Breast epithelium (tissue), 4 donors: ENCODE measurements at regions not wholly inside any gene's neighbourhood (a gene's known extent, or its start where the extent isn't known, plus 50 kb on each side); places are given as distances from the start of the nearest gene placed in this dataset.
"Not testable (repeated sequence)": the region's sequence is repeated elsewhere in the genome, so short reads cannot be mapped to it uniquely, and the experiment has no call there.

Experiments used
- DNase-seq, 2 donors: peaks; one replicate each; pipeline ENCODE4 v3.0.0-alpha.2; 2019; ENCODE audit warnings: low spot score in 2 of 2
- H3K27ac ChIP-seq, 2 donors: fragments of 200-600 bp; sonication (generic) in 1 of 2; one replicate each; pipeline ENCODE4 v1.5.1; 2016 to 2019; ENCODE audit warnings: mild to moderate bottlenecking in 1 of 2
- H3K27me3 ChIP-seq, 2 donors: fragments of 200-600 bp; sonication (generic) in 1 of 2; one replicate each; pipeline versions ENCODE4 v1.5.1 to v1.6.0; 2017 to 2019; ENCODE audit warnings: control low read depth in 1 of 2, mild to moderate bottlenecking in 1 of 2
- H3K36me3 ChIP-seq: fragments of 200-600 bp; one replicate; pipeline ENCODE4 v1.5.1; 2019
- H3K4me1 ChIP-seq, 2 donors: fragments of 200-600 bp; sonication (generic); one replicate each; pipeline ENCODE4 v1.5.1; 2016 to 2019; ENCODE audit warnings: control low read depth in 1 of 2
- H3K4me3 ChIP-seq, 3 donors: fragments of 200-600 bp; sonication (generic); 1 replicate in 2 of 3; 2 replicates in 1 of 3; pipeline ENCODE4 v1.5.1; 2016 to 2019; ENCODE audit warnings: mild to moderate bottlenecking in 3 of 3, moderate library complexity in 2 of 3
- H3K9me3 ChIP-seq, 2 donors: fragments of 200-600 bp; sonication (generic) in 1 of 2; one replicate each; pipeline ENCODE4 v1.5.1; 2016 to 2019; ENCODE audit warnings: control low read depth in 1 of 2
- POLR2A ChIP-seq: fragments of 450-650 bp; IDR thresholded peaks from one replicate; pipeline ENCODE4 v1.6.1; 2016; ENCODE audit warnings: antibody characterized with exemption, mild to moderate bottlenecking, moderate library complexity
- POLR2AphosphoS5 ChIP-seq, 3 donors: sonication (generic); formaldehyde crosslinking; IDR thresholded peaks; one replicate each; pipeline ENCODE4 v1.6.1; 2017; ENCODE audit warnings: antibody characterized with exemption in 3 of 3
- intact Hi-C: fragments of 100-400 bp; cut with DNase I; formaldehyde crosslinking; loops from one replicate; pipeline ENCODE4 v1.15.1; 2023; ENCODE audit warnings: low total_unique reads
- TF ChIP-seq, protein P1 (sequence below), 3 donors: fragments of 450-650 bp; IDR thresholded peaks; one replicate each; pipeline ENCODE4 v1.5.1; 2016 to 2017; ENCODE audit warnings: antibody characterized with exemption in 3 of 3, mild to moderate bottlenecking in 3 of 3, moderate library complexity in 3 of 3

DNA sequence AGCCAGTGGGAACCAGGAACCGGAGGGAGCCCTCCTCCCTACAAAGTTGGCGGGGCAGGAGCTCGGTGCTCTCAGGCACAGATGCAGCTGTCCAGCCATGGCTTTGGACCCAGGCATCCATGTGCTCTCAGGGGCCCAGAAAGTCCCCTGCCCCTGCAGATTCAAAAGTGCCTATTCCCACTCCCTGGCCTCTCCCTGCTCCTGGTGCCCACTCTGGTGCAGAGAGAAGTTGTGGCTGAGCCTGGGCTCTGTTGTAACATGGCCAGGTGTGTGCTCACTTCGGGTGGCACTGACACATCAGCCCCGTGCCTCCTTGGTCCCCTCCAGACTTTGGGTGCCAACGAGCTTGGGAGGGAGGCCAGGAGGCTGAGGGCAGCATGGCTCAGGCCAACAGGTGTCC, 315.8 kb upstream of the KYNU start:
- no peak overlapping the region for H3K27ac ChIP-seq
- H3K27me3 ChIP-seq: no peaks in the 10 kb centered on the region
- TF ChIP-seq POLR2A (no peak), POLR2AphosphoS5 (IDR thresholded peaks at IDR 0.05) (no peak)
- TF ChIP-seq, protein P1, sequence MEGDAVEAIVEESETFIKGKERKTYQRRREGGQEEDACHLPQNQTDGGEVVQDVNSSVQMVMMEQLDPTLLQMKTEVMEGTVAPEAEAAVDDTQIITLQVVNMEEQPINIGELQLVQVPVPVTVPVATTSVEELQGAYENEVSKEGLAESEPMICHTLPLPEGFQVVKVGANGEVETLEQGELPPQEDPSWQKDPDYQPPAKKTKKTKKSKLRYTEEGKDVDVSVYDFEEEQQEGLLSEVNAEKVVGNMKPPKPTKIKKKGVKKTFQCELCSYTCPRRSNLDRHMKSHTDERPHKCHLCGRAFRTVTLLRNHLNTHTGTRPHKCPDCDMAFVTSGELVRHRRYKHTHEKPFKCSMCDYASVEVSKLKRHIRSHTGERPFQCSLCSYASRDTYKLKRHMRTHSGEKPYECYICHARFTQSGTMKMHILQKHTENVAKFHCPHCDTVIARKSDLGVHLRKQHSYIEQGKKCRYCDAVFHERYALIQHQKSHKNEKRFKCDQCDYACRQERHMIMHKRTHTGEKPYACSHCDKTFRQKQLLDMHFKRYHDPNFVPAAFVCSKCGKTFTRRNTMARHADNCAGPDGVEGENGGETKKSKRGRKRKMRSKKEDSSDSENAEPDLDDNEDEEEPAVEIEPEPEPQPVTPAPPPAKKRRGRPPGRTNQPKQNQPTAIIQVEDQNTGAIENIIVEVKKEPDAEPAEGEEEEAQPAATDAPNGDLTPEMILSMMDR (IDR thresholded peaks at IDR 0.05): no peak
- no peak overlapping the region for H3K4me3 ChIP-seq
- no peak for DNase-seq
- intact Hi-C loops: no loop called here
- no peaks in the 10 kb centered on the region for H3K36me3 ChIP-seq
- H3K4me1 ChIP-seq: no peaks in the 10 kb centered on the region
- peaks cover 0 to 12% of the 10 kb centered on the region in 2 donors for H3K9me3 ChIP-seq

DNA sequence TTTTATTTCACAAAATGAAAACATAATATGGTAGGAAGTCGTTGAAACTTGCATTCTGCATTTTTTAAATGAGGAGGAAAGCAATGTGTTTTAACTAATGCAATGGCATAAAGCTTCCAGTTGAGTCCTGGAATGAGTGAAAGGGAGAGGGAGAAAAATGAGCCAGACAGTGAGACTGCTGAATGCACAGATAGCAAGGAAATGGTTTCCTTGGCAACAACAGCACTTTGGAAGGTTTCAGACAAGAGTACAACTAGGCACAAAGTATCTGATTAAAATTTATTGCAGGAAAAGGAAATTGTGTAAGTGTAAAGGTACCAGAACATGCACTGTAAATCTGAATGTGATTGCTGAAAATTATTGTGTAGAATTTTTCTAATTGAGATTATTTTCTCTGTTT, 320.1 kb upstream of the KYNU start:
- DNase-seq: no peak
- H3K36me3 ChIP-seq: no peaks in the 10 kb centered on the region
- intact Hi-C loops: no loop called here
- H3K27me3 ChIP-seq: no peaks in the 10 kb centered on the region
- TF ChIP-seq, protein P1 (IDR thresholded peaks at IDR 0.05): no peak
- TF ChIP-seq POLR2AphosphoS5 (IDR thresholded peaks at IDR 0.05) (no peak), POLR2A (no peak)
- H3K4me3 ChIP-seq: no peak overlapping the region
- H3K27ac ChIP-seq: no peak overlapping the region
- no peaks in the 10 kb centered on the region for H3K4me1 ChIP-seq
- H3K9me3 ChIP-seq: peaks cover 0 to 7% of the 10 kb centered on the region in 2 donors

DNA sequence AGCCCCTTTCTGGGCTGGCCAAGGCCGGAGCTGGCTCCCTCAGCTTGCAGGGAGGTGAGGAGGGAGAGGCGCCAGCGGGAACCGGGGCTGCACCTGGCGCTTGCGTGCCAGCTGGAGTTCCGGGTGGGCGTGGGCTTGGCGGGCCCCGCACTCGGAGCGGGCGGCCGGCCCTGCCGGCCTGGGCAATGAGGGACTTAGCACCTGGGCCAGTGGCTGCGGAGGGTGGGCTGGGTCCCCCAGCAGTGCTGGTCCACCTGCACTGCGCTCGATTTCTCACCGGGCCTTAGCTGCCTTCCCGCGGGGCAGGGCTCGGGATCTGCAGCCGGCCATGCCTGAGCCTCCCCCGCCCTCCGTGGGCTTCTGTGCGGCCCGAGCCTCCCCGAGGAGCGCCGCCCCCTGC, 331.5 kb upstream of the KYNU start:
- intact Hi-C loops, H3K36me3 ChIP-seq, H3K9me3 ChIP-seq, DNase-seq, H3K4me1 ChIP-seq, H3K27me3 ChIP-seq, H3K27ac ChIP-seq, H3K4me3 ChIP-seq: not testable (repeated sequence)

DNA sequence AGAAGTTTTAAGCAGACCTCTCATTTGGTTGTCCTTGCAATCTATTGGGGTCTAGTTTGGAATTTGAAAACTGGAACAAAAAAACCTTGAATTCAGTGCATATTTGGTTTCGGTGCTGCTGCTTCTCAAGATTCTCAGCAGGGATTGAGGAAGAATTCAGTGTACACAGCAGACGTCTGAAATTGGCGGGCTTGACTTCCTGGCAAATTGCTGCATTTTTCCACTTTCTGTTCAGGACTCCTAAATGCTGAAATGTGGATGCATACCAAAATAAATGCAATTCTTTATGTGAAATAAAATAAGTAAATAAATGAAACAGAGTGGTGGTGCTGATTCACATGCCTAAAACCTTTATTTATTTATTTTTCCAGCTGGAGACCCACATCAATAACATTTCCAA, 332.4 kb upstream of the KYNU start:
- intact Hi-C loops: no loop called here

DNA sequence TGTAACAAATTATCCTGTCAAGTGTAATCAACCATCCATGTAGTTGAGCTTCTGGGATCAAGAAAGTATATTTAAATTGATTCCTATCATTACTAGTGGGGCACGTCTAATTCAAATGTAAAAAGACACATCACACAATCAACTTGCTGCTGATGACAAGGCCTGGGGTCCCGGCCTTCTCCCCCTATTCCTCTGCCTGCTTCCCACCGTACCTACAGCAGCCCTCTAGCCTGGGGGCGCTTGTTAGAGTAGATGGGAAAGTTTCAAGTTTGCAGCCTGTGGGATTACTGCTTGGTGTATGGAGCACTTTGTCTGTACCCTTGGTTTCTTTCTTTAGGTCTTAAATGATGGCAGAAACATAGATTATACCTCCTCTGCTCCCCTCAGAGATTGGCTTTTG, 333.3 kb upstream of the KYNU start:
- Histone ChIP-seq H3K4me1 (no peaks in the 10 kb centered on the region), H3K27ac (no peak overlapping the region), H3K36me3 (no peaks in the 10 kb centered on the region), H3K9me3 (peaks cover 0 to 5% of the 10 kb centered on the region in 2 donors), H3K27me3 (no peaks in the 10 kb centered on the region), H3K4me3 (no peak overlapping the region)
- TF ChIP-seq POLR2A (no peak), POLR2AphosphoS5 (IDR thresholded peaks at IDR 0.05) (no peak)
- TF ChIP-seq, protein P1 (IDR thresholded peaks at IDR 0.05): no peak
- DNase-seq: no peak
- intact Hi-C loops: no loop called here

More for the DNA sequence above, 332.4 kb upstream of the KYNU start:
- H3K4me1 ChIP-seq: no peaks in the 10 kb centered on the region
- no peak for DNase-seq
- no peak overlapping the region for H3K27ac ChIP-seq
- peaks cover 0 to 5% of the 10 kb centered on the region in 2 donors for H3K9me3 ChIP-seq
- no peak overlapping the region for H3K4me3 ChIP-seq
- TF ChIP-seq POLR2AphosphoS5 (IDR thresholded peaks at IDR 0.05) (no peak), POLR2A (no peak)
- TF ChIP-seq, protein P1 (IDR thresholded peaks at IDR 0.05): no peak
- H3K27me3 ChIP-seq: no peaks in the 10 kb centered on the region
- no peaks in the 10 kb centered on the region for H3K36me3 ChIP-seq

DNA sequence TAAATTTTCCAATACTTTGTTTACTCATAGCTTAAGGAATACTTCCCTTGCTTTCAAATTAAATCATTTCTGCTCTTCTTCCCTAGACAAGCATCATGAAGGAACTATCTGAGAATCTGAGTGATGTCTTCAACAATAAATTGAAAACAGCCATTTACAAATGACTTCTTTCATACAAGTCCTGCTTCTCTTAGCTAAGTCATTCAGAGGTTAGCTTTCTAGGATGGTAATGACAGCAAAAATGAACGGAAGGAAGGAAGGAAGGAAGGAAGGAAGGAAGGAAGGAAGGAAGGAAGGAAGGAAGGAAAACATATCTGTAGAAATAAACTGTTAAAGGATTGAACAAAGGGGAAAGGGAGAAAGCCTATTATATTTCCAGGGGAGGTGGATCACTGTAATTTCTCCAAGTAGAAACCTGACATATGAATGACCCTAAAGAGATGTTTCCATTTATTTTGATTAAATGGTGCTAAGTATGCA, 335.0 kb upstream of the KYNU start:
- intact Hi-C loops: no loop called here
- H3K4me1 ChIP-seq: no peaks in the 10 kb centered on the region
- no peak for DNase-seq
- TF ChIP-seq POLR2A (no peak), POLR2AphosphoS5 (IDR thresholded peaks at IDR 0.05) (no peak)
- TF ChIP-seq, protein P1 (IDR thresholded peaks at IDR 0.05): no peak
- H3K4me3 ChIP-seq: no peak overlapping the region
- no peaks in the 10 kb centered on the region for H3K36me3 ChIP-seq
- H3K9me3 ChIP-seq: peaks cover 0 to 5% of the 10 kb centered on the region in 2 donors
- H3K27me3 ChIP-seq: no peaks in the 10 kb centered on the region
- no peak overlapping the region for H3K27ac ChIP-seq
